Astrocyte of the cerebellum (primary cell): ENCODE measurements at regions not wholly inside any gene's neighbourhood (a gene's known extent, or its start where the extent isn't known, plus 50 kb on each side); places are given as distances from the start of the nearest gene placed in this dataset.
A peak's percentile ranks its signal among the peaks of the same experiment; 100 is the strongest.
"Not testable (repeated sequence)": the region's sequence is repeated elsewhere in the genome, so short reads cannot be mapped to it uniquely, and the experiment has no call there.

Experiments
- DNase-seq: peaks from one replicate; pipeline ENCODE4 v3.0.0-alpha.2; 2011; ENCODE audit warnings: low read depth
- H3K4me3 ChIP-seq: 2 replicates; pipeline ENCODE4 v1.5.1; 2011; ENCODE audit warnings: mild to moderate bottlenecking, low read depth, low read length, moderate library complexity
- in situ Hi-C: cut with HindIII; loops from 2 replicates; pipeline ENCODE4 v1.10.0; 2017; ENCODE audit warnings: low sequenced_read_pairs
- TF ChIP-seq, protein P1 (sequence below): IDR thresholded peaks from 2 replicates; pipeline ENCODE4 v1.5.1; 2012; ENCODE audit warnings: low read length, low read depth, moderate library complexity, mild to moderate bottlenecking; ENCODE audit errors: missing control alignments

DNA sequence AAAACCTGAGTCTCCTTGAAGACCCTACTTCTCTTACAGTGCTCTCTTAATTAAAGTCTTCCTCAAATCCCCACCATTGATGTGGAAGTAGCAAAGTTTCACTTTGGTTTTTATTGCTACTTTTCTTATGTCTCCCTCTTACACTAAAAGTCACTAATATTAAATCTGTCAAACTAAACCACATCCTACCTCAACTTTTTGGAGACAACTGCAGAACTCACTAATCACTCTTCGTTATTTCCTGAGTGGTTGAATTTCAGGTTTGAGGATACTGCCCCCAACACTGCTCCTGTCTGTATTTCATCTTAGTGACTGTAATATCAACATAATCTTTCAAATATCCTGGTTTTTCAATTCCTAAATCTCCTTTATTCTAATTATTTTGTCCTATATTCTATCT is 213.0 kb upstream of the PDE3A start:
- TF ChIP-seq, protein P1, sequence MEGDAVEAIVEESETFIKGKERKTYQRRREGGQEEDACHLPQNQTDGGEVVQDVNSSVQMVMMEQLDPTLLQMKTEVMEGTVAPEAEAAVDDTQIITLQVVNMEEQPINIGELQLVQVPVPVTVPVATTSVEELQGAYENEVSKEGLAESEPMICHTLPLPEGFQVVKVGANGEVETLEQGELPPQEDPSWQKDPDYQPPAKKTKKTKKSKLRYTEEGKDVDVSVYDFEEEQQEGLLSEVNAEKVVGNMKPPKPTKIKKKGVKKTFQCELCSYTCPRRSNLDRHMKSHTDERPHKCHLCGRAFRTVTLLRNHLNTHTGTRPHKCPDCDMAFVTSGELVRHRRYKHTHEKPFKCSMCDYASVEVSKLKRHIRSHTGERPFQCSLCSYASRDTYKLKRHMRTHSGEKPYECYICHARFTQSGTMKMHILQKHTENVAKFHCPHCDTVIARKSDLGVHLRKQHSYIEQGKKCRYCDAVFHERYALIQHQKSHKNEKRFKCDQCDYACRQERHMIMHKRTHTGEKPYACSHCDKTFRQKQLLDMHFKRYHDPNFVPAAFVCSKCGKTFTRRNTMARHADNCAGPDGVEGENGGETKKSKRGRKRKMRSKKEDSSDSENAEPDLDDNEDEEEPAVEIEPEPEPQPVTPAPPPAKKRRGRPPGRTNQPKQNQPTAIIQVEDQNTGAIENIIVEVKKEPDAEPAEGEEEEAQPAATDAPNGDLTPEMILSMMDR: no peak
- in situ Hi-C loops: no loop called here
- DNase-seq: no peak
- H3K4me3 ChIP-seq: no peak overlapping the region

DNA sequence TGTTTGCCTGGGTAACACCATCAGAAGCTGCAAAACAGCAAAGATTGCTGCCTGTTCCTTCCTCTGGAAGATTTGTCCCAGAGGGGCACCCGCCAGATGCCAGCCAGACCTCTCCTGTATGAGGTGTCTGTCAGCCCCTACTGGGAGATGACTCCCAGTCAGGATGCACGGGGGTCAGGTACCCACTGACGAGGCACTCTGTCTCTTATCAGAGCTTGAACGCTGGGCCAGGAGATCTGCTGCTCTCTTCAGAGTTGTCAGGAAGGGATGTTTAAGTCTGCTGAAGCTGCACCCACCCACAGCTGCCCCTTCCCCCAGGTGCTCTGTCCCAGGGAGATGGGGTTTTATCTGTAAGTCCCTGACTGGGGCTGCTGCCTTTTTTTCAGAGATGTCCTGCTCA is 207.4 kb upstream of the PDE3A start:
- in situ Hi-C loops, H3K4me3 ChIP-seq, DNase-seq: not testable (repeated sequence)

DNA sequence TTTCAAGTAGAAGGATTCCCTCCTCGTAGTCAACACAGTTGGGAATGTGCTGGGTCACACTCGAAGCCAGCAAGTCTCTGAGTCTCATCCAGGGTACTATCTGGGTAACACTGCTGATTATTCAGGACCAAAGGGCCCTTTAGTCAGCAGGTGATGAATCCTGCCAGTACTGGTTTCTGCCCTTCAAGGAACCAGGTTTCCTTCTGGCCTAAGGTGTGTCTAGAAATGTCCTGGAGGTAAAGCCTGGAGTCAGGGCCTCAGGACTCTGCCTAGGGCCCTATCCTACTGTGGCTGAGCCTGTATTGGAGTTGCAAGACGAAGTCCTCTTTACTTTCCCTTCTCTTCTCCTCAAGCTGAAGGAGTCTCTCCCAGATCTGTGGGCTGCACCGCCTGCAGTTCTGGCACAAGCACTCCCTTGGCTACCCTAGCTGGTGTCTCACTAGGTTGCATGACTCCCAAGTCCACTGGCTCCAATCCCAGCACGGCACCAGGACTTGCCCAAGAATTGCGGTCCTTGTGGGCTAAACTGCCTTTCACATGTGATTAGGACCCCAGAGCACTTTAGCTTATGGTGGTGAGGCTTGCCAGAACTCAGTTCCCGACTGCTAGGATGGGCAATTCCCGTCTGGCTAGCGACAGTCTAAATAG is 193.7 kb upstream of the PDE3A start:
- DNase-seq: no peak
- in situ Hi-C loops: no loop called here
- no peak overlapping the region for H3K4me3 ChIP-seq
- TF ChIP-seq, protein P1: no peak

DNA sequence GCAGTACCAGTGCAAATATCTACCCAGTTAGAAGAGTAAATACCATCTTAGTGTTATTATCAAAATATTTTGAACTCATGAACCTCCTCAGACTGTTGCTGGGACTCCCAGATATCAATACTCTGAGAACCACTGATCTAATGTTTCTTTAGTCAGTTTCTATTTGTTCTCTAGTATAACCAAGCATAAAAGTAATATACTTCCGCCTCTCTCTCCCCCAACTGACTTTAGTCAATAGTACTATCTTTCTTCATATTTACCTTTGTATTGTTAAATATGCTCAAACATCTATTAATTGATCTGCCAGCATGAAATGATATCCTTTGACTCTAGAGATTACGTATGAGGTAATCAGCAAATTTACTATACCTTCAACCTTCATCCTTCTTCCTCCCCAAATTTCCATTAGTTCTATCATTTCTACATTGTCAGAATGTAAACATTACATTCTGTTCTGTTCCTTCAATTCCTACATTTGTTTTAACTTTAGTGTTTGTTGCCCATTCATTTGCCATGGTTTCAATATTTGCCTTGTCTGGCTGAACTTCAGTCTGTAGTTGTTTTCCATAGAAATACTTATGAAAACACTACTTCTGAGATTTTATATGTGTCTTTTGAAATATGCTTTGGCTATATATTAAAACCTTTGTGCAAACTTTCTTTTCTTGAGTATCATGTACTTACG is 192.5 kb upstream of the PDE3A start:
- in situ Hi-C loops: no loop called here
- no peak for DNase-seq
- TF ChIP-seq, protein P1: no peak

DNA sequence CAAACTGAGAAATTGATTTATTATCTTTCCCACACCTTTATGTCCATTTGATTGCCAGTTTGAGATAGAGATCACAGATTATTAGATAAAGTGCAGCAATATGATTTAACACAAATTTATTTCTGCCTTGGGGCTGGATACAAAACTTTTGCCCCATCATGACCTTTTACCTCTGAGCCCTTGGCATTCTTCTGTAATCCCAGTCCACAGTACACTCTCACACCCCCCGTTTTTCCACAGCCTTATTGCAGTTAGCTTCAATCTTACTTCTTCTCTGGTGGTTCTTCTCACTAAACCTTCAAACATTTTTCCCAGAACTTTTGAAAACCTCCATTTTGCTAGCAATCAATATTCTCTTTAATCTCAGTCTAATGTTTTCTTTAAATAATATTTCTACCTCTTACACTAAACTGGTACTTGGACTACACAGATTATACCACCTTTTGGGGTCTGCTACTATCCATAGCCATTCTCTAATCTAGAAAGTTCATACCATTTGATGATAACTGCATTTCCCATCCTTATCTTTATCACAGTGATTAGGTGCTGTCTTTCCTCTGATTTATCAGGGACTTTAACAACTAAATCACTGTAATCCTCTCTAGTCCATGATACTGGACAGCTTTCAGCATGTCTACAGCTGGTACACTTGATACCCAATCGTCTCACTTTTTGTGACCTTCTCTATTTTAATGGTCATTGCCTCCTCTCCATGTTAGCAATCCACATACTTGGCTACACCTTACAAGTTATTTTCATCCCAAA is 186.7 kb upstream of the PDE3A start:
- TF ChIP-seq, protein P1: no peak
- H3K4me3 ChIP-seq: no peak overlapping the region
- no peak for DNase-seq
- in situ Hi-C loops: no loop called here

More for the DNA sequence above, 192.5 kb upstream of the PDE3A start:
- H3K4me3 ChIP-seq: no peak overlapping the region

DNA sequence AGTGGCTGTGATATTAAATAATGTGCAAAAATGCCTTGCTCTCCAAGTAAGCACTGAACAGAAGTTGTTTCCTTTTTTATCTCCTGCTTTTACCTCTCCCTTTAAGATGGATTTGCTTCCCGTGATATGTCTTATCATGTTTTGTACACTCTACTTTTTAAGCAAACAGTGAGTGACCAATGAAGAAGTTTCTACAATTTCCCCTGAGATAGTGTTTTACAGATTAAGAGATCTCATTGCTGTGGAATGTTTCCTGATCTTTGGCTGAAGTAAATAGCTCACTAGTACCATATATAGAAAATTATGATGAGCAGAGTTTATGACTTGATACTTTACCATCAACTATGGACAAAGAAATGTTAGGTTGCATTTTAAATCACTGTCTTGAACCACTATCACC is 184.8 kb upstream of the PDE3A start:
- in situ Hi-C loops: no loop called here
- TF ChIP-seq, protein P1: no peak
- DNase-seq: peak; percentile 4
- H3K4me3 ChIP-seq: no peak overlapping the region

DNA sequence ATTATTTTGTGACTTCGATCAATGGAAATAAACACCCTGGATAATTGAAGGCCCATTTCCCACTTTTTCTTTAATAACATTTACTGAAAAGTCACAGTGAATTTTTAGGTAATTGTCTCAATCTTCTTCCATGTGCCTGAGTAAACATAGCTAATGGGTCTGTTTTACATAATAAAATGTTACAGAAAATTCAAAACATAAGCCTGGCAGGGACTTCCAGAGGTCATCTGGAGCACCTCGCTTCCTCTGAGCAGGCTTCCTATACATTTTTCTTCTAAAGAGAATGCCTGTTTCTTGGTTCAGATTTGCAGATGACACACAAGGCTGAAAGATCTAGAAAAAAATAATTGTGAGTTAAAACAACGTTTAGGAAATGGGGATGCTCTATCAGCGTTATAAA is 183.8 kb upstream of the PDE3A start:
- in situ Hi-C loops: no loop called here
- DNase-seq: no peak
- H3K4me3 ChIP-seq: no peak overlapping the region
- TF ChIP-seq, protein P1: no peak
